ENCODE measurements at regions not wholly inside any gene's neighbourhood (a gene's known extent, or its start where the extent isn't known, plus 50 kb on each side); places are given as distances from the start of the nearest gene placed in this dataset.

GRCh38 chr7:45401155-45401554 lies 173.0 kb upstream of the ADCY1 start:
- H3K4me3 ChIP-seq (ENCODE audit: control insufficient read depth in 2 of 3, extremely low read depth in 1 of 3, insufficient read depth in 2 of 3, low read depth in 1 of 3, low read length in 3 of 3): no peak overlapping the region
- DNase-seq (ENCODE audit: low read depth, low spot score) (no peak), FAIRE-seq (no peak)
- H4K20me1 ChIP-seq (ENCODE audit: control insufficient read depth, extremely low read depth, insufficient read depth, low read length): no peaks in the 10 kb centered on the region
- H3K9me1 ChIP-seq (ENCODE audit: control insufficient read depth, extremely low read depth, insufficient read depth, low read length): no peaks in the 10 kb centered on the region
- H3K79me2 ChIP-seq (ENCODE audit: control insufficient read depth, insufficient read depth, low read length): no peaks in the 10 kb centered on the region
- H3K9me3 ChIP-seq (ENCODE audit: control insufficient read depth, low read depth, low read length): no peaks in the 10 kb centered on the region
- H2AFZ ChIP-seq (ENCODE audit: control insufficient read depth, low read length): no peak overlapping the region
- no peak overlapping the region for H3K27ac ChIP-seq (ENCODE audit: control insufficient read depth, insufficient read depth, low read length)
- H3K36me3 ChIP-seq (ENCODE audit: control insufficient read depth in 2 of 2, extremely low read depth in 1 of 2, insufficient read depth in 2 of 2, low read length in 2 of 2): no peaks in the 10 kb centered on the region
- H3K27me3 ChIP-seq (ENCODE audit: control insufficient read depth, extremely low read depth, insufficient read depth, low read length): peaks cover 4% of the 10 kb centered on the region
- TF ChIP-seq EZH2 (IDR thresholded peaks at IDR 0.05; ENCODE audit: low read length): no peak
- TF ChIP-seq, protein P1, sequence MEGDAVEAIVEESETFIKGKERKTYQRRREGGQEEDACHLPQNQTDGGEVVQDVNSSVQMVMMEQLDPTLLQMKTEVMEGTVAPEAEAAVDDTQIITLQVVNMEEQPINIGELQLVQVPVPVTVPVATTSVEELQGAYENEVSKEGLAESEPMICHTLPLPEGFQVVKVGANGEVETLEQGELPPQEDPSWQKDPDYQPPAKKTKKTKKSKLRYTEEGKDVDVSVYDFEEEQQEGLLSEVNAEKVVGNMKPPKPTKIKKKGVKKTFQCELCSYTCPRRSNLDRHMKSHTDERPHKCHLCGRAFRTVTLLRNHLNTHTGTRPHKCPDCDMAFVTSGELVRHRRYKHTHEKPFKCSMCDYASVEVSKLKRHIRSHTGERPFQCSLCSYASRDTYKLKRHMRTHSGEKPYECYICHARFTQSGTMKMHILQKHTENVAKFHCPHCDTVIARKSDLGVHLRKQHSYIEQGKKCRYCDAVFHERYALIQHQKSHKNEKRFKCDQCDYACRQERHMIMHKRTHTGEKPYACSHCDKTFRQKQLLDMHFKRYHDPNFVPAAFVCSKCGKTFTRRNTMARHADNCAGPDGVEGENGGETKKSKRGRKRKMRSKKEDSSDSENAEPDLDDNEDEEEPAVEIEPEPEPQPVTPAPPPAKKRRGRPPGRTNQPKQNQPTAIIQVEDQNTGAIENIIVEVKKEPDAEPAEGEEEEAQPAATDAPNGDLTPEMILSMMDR (optimal IDR thresholded peaks at IDR 0.05 in 1 of 3, IDR thresholded peaks at IDR 0.05 in 1 of 3, conservative IDR thresholded peaks at IDR 0.05 in 1 of 3; ENCODE audit: extremely low read depth in 1 of 3, insufficient read depth in 2 of 3, low read length in 3 of 3): no peak
- no peak overlapping the region for H3K4me2 ChIP-seq (ENCODE audit: control insufficient read depth, extremely low read depth, insufficient read depth, low read depth, low read length)
- no peaks in the 10 kb centered on the region for H3K4me1 ChIP-seq (ENCODE audit: control insufficient read depth, extremely low read depth, insufficient read depth, low read length)
- H3K9ac ChIP-seq (ENCODE audit: control insufficient read depth, extremely low read depth, insufficient read depth, low read length): no peak overlapping the region
- dilution Hi-C loops (cut with MboI; ENCODE audit: extremely low pct_ligation_motif_present, low sequenced_read_pairs): no loop called here

GRCh38 chr7:45401851-45402250 lies 172.3 kb upstream of the ADCY1 start:
- DNase-seq (ENCODE audit: low read depth, low spot score) (no peak), FAIRE-seq (no peak)
- Histone ChIP-seq H3K9me3 (ENCODE audit: control insufficient read depth, low read depth, low read length) (no peaks in the 10 kb centered on the region), H3K27me3 (ENCODE audit: control insufficient read depth, extremely low read depth, insufficient read depth, low read length) (peaks cover 4% of the 10 kb centered on the region), H4K20me1 (ENCODE audit: control insufficient read depth, extremely low read depth, insufficient read depth, low read length) (no peaks in the 10 kb centered on the region), H3K9me1 (ENCODE audit: control insufficient read depth, extremely low read depth, insufficient read depth, low read length) (no peaks in the 10 kb centered on the region), H3K4me3 (ENCODE audit: control insufficient read depth in 2 of 3, extremely low read depth in 1 of 3, insufficient read depth in 2 of 3, low read depth in 1 of 3, low read length in 3 of 3) (no peak overlapping the region), H3K27ac (ENCODE audit: control insufficient read depth, insufficient read depth, low read length) (no peak overlapping the region), H3K36me3 (ENCODE audit: control insufficient read depth in 2 of 2, extremely low read depth in 1 of 2, insufficient read depth in 2 of 2, low read length in 2 of 2) (no peaks in the 10 kb centered on the region), H2AFZ (ENCODE audit: control insufficient read depth, low read length) (no peak overlapping the region), H3K9ac (ENCODE audit: control insufficient read depth, extremely low read depth, insufficient read depth, low read length) (no peak overlapping the region), H3K4me1 (ENCODE audit: control insufficient read depth, extremely low read depth, insufficient read depth, low read length) (no peaks in the 10 kb centered on the region), H3K79me2 (ENCODE audit: control insufficient read depth, insufficient read depth, low read length) (no peaks in the 10 kb centered on the region), H3K4me2 (ENCODE audit: control insufficient read depth, extremely low read depth, insufficient read depth, low read depth, low read length) (no peak overlapping the region)
- dilution Hi-C loops (cut with MboI; ENCODE audit: extremely low pct_ligation_motif_present, low sequenced_read_pairs): no loop called here
- TF ChIP-seq, protein P1 (optimal IDR thresholded peaks at IDR 0.05 in 1 of 3, IDR thresholded peaks at IDR 0.05 in 1 of 3, conservative IDR thresholded peaks at IDR 0.05 in 1 of 3; ENCODE audit: extremely low read depth in 1 of 3, insufficient read depth in 2 of 3, low read length in 3 of 3): no peak
- TF ChIP-seq EZH2 (IDR thresholded peaks at IDR 0.05; ENCODE audit: low read length): no peak

Data from keratinocyte (primary cell).